Fibroblast of skin of right quadriceps (primary cell): ENCODE measurements at regions not wholly inside any gene's neighbourhood (a gene's known extent, or its start where the extent isn't known, plus 50 kb on each side); places are given as distances from the start of the nearest gene placed in this dataset.
"Not testable (repeated sequence)": the region's sequence is repeated elsewhere in the genome, so short reads cannot be mapped to it uniquely, and the experiment has no call there.

Source experiments
- DNase-seq: peaks from one replicate; pipeline ENCODE4 v3.0.0-alpha.2; 2013

DNA sequence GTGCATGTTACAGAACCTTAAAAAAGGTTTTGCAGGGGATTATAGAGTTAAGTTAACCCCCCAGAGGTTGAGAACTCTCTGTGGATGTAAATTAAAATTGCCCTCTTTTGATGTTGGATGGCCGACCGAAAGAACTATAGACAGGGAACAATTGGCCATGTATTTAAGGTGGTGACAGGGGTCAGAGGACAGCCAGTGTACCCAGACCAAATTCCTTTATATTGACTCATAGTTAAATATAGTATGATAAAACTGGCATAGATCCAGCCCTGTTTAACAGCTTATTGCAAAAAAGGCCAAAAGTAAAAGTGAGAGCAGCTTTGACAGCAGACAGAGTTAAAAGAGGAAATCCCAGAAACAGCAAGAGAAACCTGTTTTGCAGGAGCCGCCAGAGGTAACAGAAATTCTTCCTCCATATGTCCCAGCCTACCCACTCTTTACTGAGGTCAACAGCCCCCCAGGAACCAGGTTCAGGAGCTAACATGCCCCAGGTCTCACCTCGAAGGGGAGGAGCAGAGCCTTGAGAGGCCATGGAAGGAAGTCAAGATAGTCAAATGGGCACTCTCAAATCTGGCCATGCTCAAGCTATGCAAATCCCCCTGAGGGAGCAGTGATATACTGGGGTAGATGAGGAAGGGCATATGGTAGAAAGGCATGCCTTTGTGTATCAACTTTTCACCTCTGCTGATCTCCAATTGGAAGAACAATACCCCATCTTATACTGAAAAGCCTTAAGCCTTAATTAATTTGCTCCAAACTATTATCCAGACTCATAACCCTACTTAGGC lies 156.4 kb upstream of the COX7C start:
- no peak for DNase-seq

DNA sequence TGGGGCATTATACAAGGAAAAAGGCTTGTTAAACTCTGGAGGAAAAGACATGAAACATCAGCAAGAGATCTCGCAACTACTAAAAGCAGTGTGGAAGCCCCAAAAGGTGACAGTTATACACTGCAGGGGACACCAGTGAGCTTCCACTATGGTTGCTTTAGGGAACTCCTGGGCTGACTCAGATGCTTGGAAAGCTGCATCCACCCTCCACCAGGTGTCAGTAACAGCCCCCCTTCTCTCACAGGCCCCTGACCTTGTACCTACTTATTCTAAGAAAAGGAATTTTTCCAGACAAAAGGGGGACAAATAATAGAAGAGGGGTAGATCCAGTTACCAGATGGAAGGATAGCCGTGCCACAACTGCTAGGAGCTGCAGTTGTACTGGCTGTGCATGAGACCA lies 154.4 kb upstream of the COX7C start:
- no peak for DNase-seq

DNA sequence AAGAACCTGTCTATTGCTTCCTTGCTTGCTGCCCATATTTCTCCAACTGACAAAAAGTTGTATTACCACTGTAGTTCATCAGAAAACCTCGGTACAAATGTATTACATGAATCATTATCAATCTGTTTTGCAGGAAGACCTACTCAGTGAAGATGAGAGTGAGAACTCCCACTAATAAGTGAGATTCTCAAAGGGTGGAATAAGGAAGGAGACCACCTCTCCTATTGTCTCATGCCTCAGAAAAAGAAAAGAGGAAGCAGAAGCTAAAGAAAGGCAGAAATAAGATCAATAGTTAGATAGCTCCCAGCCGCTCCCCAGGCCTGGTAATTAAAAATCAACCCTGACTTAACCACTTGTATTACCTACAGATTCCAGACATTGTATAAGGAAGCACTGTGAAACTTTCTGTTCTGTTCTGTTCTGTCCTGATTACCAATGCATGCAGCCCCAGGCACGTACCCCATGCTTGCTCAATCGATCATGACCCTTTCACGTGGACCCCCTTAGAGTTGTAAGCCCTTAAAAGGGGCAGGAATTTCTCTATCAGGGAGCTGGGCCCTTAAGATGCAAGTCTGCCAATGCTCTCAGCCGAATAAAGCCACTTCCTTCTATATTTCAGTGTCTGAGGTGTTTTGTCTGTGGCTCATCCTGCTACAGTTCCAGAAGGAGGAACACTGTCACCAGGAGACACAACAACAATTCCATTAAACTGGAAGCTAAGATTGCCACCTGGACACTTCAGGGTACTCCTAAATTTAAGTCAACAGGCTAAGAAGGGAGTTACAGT lies 152.5 kb upstream of the COX7C start:
- DNase-seq = no peak

DNA sequence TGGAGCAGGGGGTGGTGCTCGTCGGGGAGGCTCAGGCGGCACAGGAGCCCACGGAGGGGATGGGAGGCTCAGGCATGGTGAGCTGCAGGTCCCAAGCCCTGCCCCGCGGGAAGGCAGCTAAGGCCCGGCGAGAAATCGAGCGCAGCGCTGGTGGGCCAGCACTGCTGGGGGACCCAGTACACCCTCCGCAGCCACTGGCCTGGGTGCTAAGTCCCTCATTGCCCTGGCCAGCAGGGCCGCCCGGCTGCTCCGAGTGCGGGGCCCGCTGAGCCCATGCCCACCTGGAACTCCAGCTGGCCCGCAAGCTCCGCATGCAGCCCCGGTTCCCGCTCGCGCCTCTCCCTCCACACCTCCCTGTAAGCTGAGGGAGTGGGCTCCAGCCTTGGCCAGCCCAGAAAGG lies 151.0 kb upstream of the COX7C start:
- DNase-seq = not testable (repeated sequence)

DNA sequence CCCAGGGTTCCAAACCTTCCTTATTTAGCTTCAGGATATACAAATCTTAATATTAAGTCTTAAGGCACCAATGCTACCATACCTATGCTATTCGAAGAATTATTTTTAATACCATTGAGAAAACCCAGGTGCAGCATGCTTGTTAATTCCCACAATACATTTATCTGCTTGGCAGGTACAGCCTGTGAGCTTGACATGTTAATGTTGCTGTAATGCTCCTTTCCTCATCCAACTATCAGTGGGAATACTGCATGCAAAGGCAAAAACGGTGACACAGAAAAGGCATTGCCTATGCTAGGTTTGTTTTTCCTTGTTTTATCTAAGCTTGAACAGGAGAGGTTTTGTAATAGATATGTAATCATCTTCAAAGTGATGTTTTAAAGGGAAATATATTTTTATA lies 135.7 kb upstream of the COX7C start:
- no peak for DNase-seq

DNA sequence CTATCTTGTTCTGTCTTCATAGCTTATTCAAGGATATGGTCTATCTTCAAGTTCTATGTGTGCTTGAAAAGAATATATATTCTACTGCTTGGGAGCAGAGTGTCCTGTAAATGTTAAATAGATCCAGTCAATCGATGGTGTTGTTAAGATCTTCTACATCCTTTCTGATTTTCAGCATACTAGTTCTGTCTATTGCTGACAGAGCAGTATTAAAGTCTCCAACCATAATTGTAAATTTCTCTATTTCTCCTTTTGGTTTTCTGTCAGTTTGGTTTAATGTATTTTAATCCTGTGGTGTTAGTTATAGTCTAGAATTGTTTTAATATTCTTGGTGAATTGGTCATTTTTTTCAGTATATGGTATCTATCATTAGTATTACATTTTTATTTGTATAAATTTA lies 124.0 kb upstream of the COX7C start:
- DNase-seq = no peak

DNA sequence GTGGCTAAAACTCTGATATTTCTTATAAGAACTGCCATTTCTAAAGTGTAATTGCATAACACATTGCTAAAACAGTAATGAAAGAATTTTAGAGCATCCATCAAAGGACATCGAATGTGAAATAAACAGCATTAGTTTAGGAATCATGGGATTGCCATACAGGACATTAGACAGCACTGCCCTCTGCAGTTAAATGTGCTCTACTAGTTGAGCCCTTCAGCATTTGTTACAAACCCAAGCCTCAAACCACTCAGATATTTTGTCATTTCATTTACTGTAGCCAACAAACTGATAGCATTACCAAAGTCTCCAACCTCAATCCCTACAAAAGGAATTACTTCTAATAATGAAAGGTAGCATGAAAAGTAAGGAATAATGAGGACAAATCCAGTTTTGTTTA lies 116.8 kb upstream of the COX7C start:
- DNase-seq = no peak

DNA sequence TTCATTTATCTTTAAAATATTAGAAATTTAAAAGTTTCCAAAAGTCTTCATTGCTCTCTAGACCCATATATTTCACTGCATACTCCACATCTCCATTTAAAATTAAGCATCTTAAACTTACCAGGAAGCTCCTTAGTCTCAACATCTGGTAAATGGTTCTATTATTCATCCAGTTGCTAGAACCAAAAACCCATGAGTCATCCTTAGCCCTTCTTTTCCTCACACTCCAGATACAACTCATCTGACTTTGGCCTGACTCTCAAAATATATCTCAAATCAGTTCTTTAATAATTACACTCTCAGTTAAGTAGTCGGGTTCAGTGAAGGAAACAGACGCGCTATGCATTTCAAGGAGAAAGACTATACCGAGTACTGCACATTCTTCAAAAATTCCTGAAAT lies 110.2 kb upstream of the COX7C start:
- DNase-seq = no peak

DNA sequence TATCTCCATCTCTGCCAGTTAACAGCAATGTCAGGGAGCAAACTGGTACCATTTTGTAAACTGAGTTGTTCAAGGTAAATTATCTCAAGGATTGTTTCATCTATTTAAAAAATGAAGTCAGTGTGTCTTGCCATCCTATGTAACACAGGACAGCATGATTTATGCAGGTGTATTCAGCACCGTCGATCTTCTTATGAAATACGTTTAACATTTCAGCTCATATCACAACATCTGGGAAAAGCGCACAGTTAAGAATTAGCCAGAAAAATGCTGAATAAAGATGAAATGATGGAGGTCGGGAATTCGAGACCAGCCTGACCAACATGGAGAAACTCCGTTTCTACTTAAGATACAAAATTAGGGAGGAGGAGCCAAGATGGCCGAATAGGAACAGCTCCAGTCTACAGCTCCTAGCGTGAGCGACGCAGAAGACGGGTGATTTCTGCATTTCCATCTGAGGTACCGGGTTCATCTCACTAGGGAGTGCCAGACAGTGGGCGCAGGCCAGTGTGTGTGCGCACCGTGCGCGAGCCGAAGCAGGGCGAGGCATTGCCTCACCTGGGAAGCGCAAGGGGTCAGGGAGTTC lies 107.3 kb upstream of the COX7C start:
- DNase-seq = not testable (repeated sequence)

DNA sequence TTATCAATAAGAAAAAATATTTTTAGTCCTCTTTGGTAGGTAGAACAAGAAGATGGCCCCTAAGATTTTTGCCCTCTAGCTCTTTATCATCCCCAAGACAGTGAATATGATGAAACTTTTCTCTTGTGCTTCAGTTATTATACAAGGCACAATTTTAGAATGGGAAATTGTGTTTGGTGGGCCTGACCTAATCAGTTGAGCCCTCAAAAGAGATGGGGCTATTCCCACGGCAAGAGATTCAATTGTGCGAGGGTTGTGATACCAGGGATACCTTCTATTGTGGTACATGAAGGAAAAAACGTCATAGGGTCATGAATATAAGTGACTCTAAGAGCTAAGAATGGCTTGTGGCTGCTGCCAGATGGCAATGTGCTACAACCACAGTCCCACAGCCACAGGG lies 94.0 kb upstream of the COX7C start:
- no peak for DNase-seq

DNA sequence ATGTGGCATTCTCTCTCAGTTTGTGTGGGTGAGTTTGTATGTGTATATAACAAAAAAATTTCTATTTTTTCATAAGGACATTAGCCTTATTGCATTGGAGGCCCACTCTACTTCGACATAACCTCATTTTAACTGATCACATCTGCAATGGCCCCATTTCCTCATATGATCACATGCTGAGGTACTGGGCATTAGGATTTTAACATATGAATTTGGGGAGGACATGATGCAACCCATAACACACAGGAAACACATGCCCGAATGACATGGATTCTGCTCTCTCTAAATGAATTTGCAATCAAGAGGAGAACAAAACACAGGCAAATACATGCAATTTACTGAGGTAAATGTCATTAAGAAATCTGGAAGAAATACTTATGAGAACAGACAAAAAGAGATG lies 92.1 kb upstream of the COX7C start:
- no peak for DNase-seq

DNA sequence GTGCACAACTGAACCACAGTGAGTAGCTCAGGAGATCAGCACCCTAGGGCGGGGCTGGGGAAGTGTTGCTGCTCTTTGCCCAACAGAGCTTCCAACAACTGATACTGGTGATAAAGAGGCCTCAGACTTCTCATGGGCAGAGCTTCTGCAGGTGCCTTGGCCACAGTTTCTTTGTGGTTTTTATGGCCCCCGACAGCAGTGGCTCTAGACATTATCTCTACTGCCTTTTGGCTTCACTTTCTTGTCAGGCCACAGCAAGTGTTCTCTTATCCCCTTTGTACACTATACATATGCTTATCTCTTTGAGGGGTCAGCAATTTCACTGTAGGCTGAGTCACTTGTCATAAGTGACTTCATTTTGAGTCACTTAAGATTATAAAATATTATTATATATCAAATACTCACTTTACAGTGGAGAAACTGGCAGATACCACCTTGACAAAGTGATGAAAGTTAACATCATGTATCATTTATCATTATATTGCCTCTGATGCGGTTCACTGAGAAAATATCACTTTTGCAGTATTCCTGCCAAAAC lies 90.9 kb upstream of the COX7C start:
- no peak for DNase-seq

DNA sequence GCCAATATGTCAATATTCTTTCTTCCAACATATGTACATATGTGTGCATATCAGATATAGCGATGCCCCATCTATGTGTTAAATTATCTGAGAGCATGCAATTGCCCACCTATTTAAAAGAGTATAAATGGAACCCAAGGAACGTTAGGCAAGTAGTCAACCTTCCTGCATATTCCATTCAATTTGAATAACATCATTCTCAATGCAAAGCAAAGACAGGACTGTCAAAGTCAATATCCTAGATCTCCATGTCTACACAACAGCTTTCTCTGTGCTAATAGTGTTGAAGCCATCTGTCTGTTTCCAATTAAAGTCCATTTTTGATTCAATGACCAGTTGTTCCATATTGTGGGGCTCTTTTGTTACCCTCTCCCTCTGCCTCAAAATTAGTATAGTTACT lies 85.3 kb upstream of the COX7C start:
- no peak for DNase-seq

DNA sequence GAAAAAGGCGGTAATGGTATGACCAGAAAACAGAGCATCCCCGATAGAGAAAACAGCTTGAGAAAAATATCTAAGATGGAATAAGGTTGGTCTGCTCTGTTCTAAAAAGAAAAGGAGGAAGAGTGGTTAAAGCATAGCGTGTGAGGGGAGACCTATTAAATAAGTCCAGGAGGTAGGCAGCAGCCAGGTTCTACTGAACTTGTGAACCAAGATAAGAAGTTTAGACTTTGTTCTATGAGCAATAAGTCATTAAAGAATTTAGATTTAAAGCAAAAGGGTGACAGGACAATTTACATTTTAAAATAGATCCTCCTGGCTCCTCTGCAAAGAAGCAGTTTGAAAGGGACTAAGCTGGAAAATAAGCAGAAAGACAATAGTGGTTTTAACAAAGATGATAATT lies 81.3 kb upstream of the COX7C start:
- no peak for DNase-seq

DNA sequence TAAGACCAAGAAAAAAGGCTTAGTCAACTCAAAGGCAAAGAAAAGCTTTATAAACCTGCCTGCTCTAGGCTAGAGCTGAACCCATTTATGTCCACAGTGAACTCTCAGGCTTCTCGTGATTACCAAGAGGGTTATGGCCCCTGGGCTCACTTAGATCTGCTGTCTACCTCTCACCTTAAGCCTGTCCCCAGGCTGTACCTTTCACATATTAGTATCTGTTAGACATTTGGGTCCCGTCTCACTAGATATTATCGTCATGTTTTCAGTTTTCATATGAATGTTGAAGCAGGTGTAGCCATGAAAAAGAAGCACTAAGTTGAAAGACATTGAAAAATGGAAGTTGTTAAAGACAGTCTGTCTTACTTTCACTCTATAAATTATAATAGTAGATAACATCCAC lies 75.2 kb upstream of the COX7C start:
- no peak for DNase-seq

DNA sequence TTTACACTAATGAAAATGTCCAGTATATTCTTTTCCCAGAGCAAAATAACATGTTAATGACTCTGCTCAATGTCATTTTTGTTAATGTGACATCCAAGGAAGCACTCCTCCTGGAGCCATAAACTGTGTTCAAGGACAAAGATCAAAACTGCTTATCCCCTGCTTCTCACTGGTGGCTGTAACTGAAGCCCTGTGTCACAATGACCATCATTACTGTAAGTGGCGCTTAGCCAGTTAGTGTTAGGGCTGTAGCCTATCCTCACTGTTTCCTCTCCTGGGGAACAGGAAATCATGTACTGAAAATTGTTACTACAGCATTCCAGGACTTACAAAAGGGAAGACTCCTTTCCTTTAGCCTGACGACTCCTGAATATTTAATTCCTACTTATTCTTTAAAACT lies 71.7 kb upstream of the COX7C start:
- DNase-seq = no peak

DNA sequence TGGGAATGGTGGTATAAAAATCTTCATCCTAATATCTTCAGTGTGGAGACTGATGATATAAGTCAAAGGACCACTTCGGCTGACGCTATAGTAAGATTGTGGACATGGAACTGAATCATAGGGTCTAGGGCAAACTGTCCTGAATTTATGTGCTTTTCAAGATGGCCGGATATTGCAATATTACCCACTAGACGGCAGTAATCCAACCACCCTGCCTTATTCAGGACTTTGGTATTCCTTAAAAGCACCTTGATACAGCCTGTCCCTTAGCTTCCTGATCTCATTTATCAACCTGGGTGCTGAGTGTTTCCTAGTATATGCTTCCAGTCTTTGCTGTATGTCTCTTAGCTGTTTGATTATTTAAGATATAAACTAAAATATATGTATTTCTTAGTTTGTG lies 71.2 kb upstream of the COX7C start:
- no peak for DNase-seq

DNA sequence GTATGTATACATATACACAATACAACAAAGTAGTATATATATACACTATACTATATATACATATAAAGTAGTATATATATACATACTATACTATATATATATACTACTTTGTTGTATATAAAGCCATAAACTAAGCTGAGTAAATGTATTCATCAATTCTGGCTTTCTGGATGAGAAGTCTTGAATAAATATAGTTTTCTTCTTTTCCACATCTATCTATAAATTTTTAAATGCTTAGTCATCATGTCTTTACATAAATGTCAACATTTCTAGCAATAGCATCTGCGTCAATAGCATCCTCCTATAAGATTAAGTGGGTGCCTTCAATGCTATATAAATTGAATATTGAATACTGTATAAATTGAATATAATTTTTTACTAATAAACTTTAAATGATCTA lies 63.1 kb upstream of the COX7C start:
- no peak for DNase-seq

DNA sequence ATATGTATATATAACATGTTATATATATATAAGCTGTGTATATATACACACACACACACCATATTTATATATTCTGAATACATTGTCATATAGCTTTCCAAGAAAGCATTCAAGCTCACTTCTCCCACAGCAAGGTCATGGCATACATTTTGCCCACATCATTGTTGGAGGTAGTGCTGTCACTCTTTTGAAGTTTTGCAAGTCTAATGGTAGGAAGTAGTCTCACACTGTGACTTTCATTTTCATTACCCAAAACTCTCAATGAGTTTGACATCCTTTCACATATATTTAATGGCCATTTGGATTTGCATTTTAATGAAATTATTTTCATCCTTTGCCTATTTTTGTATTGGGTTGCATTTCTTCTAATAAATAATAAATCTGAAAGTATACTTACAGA lies 59.8 kb upstream of the COX7C start:
- no peak for DNase-seq

DNA sequence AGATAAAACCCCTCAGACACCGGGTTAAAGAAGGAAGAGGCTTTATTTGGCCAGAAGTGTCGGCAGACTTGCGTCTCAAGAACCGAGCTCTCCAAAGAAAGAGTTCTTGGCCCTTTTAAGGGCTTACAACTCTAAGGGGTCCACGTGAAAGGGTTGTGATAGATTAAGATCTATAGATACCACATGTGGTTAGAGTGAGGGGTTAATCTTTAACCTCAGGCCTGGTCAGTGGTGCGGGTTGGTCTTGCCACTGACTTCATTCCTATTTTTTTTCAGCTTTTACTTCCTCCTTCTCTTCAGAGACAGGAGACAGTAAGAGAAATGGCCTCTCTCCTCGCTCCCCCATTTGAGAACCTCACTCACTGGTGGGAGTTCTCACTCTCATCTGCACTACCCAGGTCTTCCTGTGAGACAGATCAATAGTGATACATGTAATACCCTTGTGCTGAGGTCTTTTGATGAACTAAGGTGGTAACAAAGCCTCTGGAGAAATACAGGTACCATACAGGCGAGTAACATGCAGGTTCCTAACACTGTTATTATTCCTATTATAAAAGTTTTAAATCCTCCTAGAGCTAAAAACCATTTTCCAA lies 52.4 kb upstream of the COX7C start:
- no peak for DNase-seq

DNA sequence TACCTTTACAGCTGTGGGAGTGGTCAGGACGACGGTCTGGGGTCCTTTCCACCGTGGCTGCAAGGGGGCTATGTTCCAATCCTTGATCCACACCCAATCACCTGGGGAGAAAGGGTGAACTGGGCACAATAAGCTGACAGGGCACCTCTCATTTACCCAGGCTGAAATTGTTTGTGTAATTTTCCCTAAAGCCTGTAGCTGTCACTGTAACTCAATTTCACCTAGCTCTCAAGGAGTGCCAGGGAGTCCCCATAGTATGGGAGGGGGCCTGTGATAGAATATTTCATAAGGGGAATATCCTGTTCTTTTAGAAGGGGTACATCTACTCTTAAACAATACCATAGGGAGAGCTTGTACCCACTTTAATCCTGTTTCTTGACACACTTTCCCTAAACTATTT lies 51.7 kb upstream of the COX7C start:
- not testable (repeated sequence) for DNase-seq
